ENCODE measurements at regions not wholly inside any gene's neighbourhood (a gene's known extent, or its start where the extent isn't known, plus 50 kb on each side); places are given as distances from the start of the nearest gene placed in this dataset.
"Not testable (repeated sequence)": the region's sequence is repeated elsewhere in the genome, so short reads cannot be mapped to it uniquely, and the experiment has no call there.

GRCh38 chr7:17095931-17096330, 202.5 kb upstream of the AHR start:
- no peak for DNase-seq

GRCh38 chr7:17097668-17098297, 200.7 kb upstream of the AHR start:
- no peak for DNase-seq

- no peak for DNase-seq
These were observed 199.9 kb upstream of the AHR start for GRCh38 chr7:17098515-17098914.

GRCh38 chr7:17099083-17099973, 199.1 kb upstream of the AHR start:
- no peak for DNase-seq

- DNase-seq: not testable (repeated sequence)
These were observed 198.4 kb upstream of the AHR start for GRCh38 chr7:17099974-17100509.

GRCh38 chr7:17101207-17101696, 197.2 kb upstream of the AHR start:
- DNase-seq: no peak

GRCh38 chr7:17103170-17103569, 195.3 kb upstream of the AHR start:
- DNase-seq: no peak

- no peak for DNase-seq
These were observed 194.5 kb upstream of the AHR start for GRCh38 chr7:17103984-17104383.

GRCh38 chr7:17104419-17104818, 194.0 kb upstream of the AHR start:
- DNase-seq: no peak

- no peak for DNase-seq
These were observed 192.8 kb upstream of the AHR start for GRCh38 chr7:17105701-17106100.

GRCh38 chr7:17108049-17108584, 190.3 kb upstream of the AHR start:
- DNase-seq: no peak

GRCh38 chr7:17109020-17109419, 189.4 kb upstream of the AHR start:
- DNase-seq: no peak

GRCh38 chr7:17113770-17114169, 184.7 kb upstream of the AHR start:
- not testable (repeated sequence) for DNase-seq

GRCh38 chr7:17118412-17118811, 180.0 kb upstream of the AHR start:
- no peak for DNase-seq

- DNase-seq: no peak
These were observed 177.7 kb upstream of the AHR start for GRCh38 chr7:17120756-17121155.

GRCh38 chr7:17121671-17122070, 176.8 kb upstream of the AHR start:
- no peak for DNase-seq

GRCh38 chr7:17123020-17123419, 175.4 kb upstream of the AHR start:
- no peak for DNase-seq

- no peak for DNase-seq
These were observed 171.8 kb upstream of the AHR start for GRCh38 chr7:17126413-17127268.

- no peak for DNase-seq
These were observed 169.2 kb upstream of the AHR start for GRCh38 chr7:17129218-17129617.

- no peak for DNase-seq
These were observed 168.0 kb upstream of the AHR start for GRCh38 chr7:17130281-17131059.

GRCh38 chr7:17131060-17131345, 167.4 kb upstream of the AHR start:
- DNase-seq: no peak

- DNase-seq: no peak
These were observed 166.3 kb upstream of the AHR start for GRCh38 chr7:17131983-17132655.

Data from NCI-H2029 (cell line).